IPS DF 19.7 (cell line): ENCODE measurements at regions not wholly inside any gene's neighbourhood (a gene's known extent, or its start where the extent isn't known, plus 50 kb on each side); places are given as distances from the start of the nearest gene placed in this dataset.

ENCODE experiments used
- DNase-seq: peaks from one replicate; pipeline ENCODE4 v3.0.0-alpha.2; 2013; ENCODE audit warnings: low read depth, low spot score

DNA sequence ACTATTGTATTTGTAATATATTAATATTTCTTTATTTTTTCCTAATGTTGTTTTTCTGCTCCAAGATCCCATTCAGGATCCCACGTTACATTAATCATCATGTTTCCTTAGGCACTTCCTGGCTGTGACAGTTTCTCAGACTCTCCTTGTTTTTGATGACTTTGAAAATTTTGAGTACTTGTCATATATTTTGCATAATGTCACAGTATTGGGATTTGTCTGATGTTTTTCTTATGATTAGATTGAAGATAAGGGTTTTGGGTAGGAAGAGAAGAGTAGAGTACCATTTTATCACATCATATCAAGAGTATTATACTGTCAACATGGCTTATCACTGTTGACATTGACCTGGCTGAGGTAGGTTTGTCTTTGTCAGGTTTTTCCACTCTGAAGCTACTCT is 146.3 kb upstream of the TPK1 start:
- DNase-seq, result no peak

- no peak for DNase-seq
Observed at GRCh38 chr7:144975882-144976281, 140.0 kb upstream of the TPK1 start.

DNA sequence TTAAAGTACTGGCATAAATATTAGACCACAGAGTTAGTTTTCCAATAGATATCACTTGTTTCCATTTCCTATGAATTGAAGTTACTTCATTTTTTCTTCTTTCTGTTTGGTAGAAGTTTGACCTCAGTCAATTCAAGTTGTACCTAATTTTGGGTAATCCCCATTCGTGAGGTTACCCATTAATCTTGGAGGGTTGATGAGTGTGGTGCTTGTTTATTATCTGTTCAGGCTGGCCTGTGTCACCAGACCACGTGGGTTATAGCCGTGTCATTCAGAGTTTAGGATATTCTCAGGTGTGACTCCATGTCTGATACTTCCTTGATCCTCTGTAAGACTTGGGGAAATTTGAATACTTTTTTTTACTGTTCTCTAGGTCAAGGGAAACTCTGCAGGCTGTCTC is 133.9 kb upstream of the TPK1 start:
- no peak for DNase-seq

- DNase-seq, result no peak
Observed at GRCh38 chr7:144960763-144961162, 124.9 kb upstream of the TPK1 start.

GRCh38 chr7:144957998-144958397 is 122.1 kb upstream of the TPK1 start:
- no peak for DNase-seq

GRCh38 chr7:144955422-144955821 is 119.6 kb upstream of the TPK1 start:
- DNase-seq, result no peak

DNA sequence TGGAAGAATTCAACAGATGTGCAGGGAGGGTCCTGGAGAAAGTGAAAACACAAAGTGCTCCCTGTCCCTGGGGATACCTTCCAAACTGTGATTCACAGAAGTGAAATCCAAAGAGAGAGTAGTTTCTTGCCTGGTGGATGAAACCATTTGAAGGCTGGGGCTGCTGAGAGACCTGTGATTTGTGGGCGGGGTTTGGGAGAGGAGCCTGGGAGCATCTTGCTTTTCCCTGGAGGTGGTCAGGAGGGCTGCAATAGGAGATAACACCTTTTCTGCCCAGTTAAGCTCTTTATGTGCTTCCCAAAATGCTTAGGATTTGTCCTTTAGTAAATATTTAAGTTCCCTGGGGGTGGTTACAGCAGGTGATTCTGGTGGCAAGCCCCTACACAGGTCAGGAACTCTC is 105.3 kb upstream of the TPK1 start:
- no peak for DNase-seq

DNA sequence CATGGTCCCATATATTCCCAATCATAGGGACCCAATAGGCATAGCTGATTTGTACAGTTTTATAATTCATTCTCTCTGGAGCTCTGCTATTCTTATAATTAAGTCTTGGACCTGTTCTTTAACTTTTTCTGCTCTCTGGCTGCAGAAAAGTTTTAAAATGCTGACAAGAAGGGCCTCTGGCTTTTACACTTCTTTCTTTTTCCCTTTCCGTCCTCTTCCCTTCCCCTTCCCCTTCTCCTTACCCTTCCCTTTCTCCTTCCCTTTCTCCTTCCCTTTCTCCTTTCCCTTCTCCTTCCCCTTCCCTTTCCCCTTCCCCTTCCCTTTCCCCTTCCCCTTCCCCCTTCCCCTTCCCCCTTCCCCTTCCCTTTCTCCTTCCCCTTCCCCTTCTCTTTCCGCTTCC is 101.3 kb upstream of the TPK1 start:
- DNase-seq, result no peak

GRCh38 chr7:144936314-144936713 is 100.5 kb upstream of the TPK1 start:
- no peak for DNase-seq

DNA sequence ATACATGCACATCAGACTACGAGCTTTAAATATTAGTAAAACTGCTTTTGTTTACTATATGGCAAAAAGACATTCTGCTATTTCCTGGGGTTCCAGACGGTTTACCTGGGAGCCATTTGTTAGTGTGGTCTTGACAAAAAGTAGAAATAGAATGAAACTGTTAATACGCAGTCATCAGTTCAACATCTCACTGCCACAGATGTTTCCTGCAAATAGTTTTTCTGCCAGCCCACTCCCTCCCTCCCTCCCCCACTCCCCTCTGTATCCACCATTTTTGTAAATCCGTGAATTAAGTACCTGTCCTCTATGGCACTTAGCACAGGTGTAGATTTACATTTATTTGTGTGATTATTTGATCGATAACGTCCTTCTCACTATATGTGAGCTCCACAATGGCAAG is 74.6 kb upstream of the TPK1 start:
- no peak for DNase-seq

- no peak for DNase-seq
Observed at GRCh38 chr7:144908943-144909556, 73.2 kb upstream of the TPK1 start.

DNA sequence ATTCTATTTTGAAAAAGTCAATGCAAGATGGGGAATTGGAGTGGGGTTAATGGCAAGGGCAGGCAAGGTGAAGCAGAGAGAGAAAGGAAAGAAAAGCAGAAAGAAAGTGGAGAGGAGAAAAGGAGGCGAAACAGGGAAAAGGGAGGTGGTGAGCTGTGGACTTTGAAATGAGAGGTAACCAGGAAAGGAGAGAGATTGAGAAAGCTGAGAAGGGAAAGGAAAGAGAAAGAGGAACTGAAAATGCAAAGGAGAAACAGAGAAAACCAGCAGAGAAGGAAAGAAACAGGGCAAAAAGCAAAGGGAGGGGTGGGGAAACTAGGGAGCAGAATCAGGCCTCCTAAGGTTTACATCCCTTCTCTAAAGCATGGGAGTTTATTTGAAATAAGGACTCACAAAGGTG is 72.5 kb upstream of the TPK1 start:
- DNase-seq, result no peak

DNA sequence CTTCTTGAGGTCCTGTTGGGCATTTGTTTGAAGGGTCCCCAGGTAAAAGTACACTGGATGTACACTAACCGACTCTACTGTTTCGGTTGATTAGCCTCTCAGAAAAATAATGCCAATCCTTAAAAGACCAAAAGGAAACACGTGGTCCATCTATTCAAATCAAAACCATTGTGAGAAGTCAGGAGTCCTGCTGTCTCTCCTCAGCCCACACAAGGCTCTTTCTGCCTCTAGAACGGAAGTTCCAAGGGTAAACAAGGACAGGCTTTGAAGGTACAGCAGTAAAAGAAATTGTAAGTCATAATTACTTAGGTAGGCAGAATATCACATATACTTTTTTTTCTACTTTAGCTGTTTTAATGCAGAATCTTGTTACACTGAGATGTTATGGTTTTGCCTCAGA is 71.7 kb upstream of the TPK1 start:
- no peak for DNase-seq

- DNase-seq, result no peak
Observed at GRCh38 chr7:144903201-144903600, 67.3 kb upstream of the TPK1 start.

- no peak for DNase-seq
Observed at GRCh38 chr7:144892761-144893160, 56.9 kb upstream of the TPK1 start.
